HEK293T (cell line): ENCODE measurements at regions not wholly inside any gene's neighbourhood (a gene's known extent, or its start where the extent isn't known, plus 50 kb on each side); places are given as distances from the start of the nearest gene placed in this dataset.

ENCODE experiments used
- BHLHE40 ChIP-seq: fragments of 450-650 bp; IDR thresholded peaks from 2 replicates; pipeline ENCODE4 v1.6.1; 2016; ENCODE audit warnings: mild to moderate bottlenecking, moderate library complexity, borderline replicate concordance
- ELF4 ChIP-seq: fragments of 450-650 bp; IDR thresholded peaks from 2 replicates; pipeline ENCODE4 v1.6.1; 2017; ENCODE audit warnings: antibody characterized with exemption
- FOXK2 ChIP-seq: fragments of 450-650 bp; IDR thresholded peaks from 2 replicates; pipeline ENCODE4 v1.6.1; 2016; ENCODE audit warnings: mild to moderate bottlenecking
- FOXM1 ChIP-seq: fragments of 450-650 bp; IDR thresholded peaks from 2 replicates; pipeline ENCODE4 v1.6.1; 2017; ENCODE audit warnings: mild to moderate bottlenecking, borderline replicate concordance
- HDGF ChIP-seq: fragments of 450-650 bp; IDR thresholded peaks from 2 replicates; pipeline ENCODE4 v1.6.1; 2017; ENCODE audit warnings: antibody characterized with exemption, borderline replicate concordance
- LEF1 ChIP-seq: fragments of 450-650 bp; IDR thresholded peaks from 2 replicates; pipeline ENCODE4 v1.6.1; 2017; ENCODE audit warnings: mild to moderate bottlenecking, borderline replicate concordance
- PKNOX1 ChIP-seq: fragments of 450-650 bp; IDR thresholded peaks from 2 replicates; pipeline ENCODE4 v1.6.1; 2016
- SP1 ChIP-seq: fragments of 450-650 bp; IDR thresholded peaks from 2 replicates; pipeline ENCODE4 v1.6.1; 2017
- TARDBP ChIP-seq: fragments of 450-650 bp; IDR thresholded peaks from 2 replicates; pipeline ENCODE4 v1.6.1; 2016
- ZNF384 ChIP-seq: fragments of 450-650 bp; IDR thresholded peaks from 2 replicates; pipeline ENCODE4 v1.6.1; 2016

DNA sequence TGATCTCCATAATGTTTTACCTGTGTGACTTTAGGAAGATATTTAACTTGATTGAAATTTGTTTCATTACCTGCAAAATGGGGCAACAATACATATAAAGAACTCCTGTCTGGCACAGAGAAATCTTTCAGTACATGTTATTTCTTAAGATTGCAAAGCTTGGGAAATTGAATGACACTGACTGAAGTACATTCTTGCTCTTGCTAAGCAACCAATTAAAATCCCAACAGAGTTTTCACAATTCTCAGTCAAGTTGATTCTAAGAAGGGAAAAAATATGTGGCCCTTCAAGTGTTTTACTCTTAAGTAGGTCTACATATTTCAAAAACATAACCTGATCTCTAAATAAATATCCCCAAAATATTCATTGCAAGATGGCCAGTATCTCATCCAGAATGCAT lies 2187.0 kb upstream of the ACO1 start:
- TF ChIP-seq FOXM1 (no peak), ELF4 (no peak), PKNOX1 (no peak), SP1 (no peak), FOXK2 (no peak), BHLHE40 (no peak), HDGF (no peak), TARDBP (no peak), ZNF384 (no peak), LEF1 (no peak)
